ENCODE measurements at regions not wholly inside any gene's neighbourhood (a gene's known extent, or its start where the extent isn't known, plus 50 kb on each side); places are given as distances from the start of the nearest gene placed in this dataset.

GRCh38 chr14:100406505-100407131, 83.5 kb downstream of the SLC25A47 start (continued):
- TF ChIP-seq HDAC6 (IDR thresholded peaks at IDR 0.05; ENCODE audit: low read depth, low read length) (no peak), NRF1 (IDR thresholded peaks at IDR 0.05; ENCODE audit: low read depth, low read length) (no peak), RBBP5 (IDR thresholded peaks at IDR 0.05; ENCODE audit: borderline replicate concordance, low read depth, low read length) (no peak), CREB1 (IDR thresholded peaks at IDR 0.05) (no peak), ZNF274 (IDR thresholded peaks at IDR 0.05; ENCODE audit: borderline replicate concordance, extremely low read depth, low read length) (no peak), KDM5A (IDR thresholded peaks at IDR 0.05; ENCODE audit: low read length) (no peak), ATF2 (IDR thresholded peaks at IDR 0.05; ENCODE audit: low read length) (no peak)

All from H1 (cell line).